HEK293 (cell line): ENCODE measurements at regions not wholly inside any gene's neighbourhood (a gene's known extent, or its start where the extent isn't known, plus 50 kb on each side); places are given as distances from the start of the nearest gene placed in this dataset.
A peak's percentile ranks its signal among the peaks of the same experiment; 100 is the strongest.

Source experiments
- KLF8 ChIP-seq: fragments of 450-650 bp; formaldehyde crosslinking; IDR thresholded peaks from 2 replicates; pipeline ENCODE4 v1.5.1; 2016; ENCODE audit warnings: missing biosample characterization, missing genetic modification characterization
- PRDM6 ChIP-seq: fragments of 450-650 bp; formaldehyde crosslinking; IDR thresholded peaks from 2 replicates; pipeline ENCODE4 v1.5.1; 2017; ENCODE audit warnings: missing biosample characterization, missing genetic modification characterization
- SCRT2 ChIP-seq: fragments of 450-650 bp; formaldehyde crosslinking; IDR thresholded peaks from 2 replicates; pipeline ENCODE4 v1.5.1; 2016; ENCODE audit warnings: missing biosample characterization, missing genetic modification characterization
- ZBTB21 ChIP-seq: fragments of 450-650 bp; formaldehyde crosslinking; IDR thresholded peaks from 2 replicates; pipeline ENCODE4 v1.5.1; 2017; ENCODE audit warnings: missing biosample characterization, missing genetic modification characterization
- ZBTB44 ChIP-seq: fragments of 450-650 bp; IDR thresholded peaks from 2 replicates; pipeline ENCODE4 v1.5.1; 2018; ENCODE audit warnings: missing biosample characterization, mild to moderate bottlenecking, missing genetic modification characterization
- ZIC2 ChIP-seq: fragments of 450-650 bp; formaldehyde crosslinking; IDR thresholded peaks from 2 replicates; pipeline ENCODE4 v1.5.1; 2016; ENCODE audit warnings: missing biosample characterization, missing genetic modification characterization
- ZNF366 ChIP-seq: fragments of 450-650 bp; formaldehyde crosslinking; conservative IDR thresholded peaks from 2 replicates; pipeline ENCODE4 v1.5.1; 2016; ENCODE audit warnings: missing biosample characterization, missing genetic modification characterization
- ZNF518A ChIP-seq: fragments of 450-650 bp; formaldehyde crosslinking; conservative IDR thresholded peaks from 2 replicates; pipeline ENCODE4 v1.5.1; 2016; ENCODE audit warnings: low read depth, missing biosample characterization, missing genetic modification characterization
- ZNF660 ChIP-seq: fragments of 450-650 bp; IDR thresholded peaks from 2 replicates; pipeline ENCODE4 v1.5.1; 2018; ENCODE audit warnings: missing biosample characterization, mild to moderate bottlenecking, missing genetic modification characterization
- ZNF677 ChIP-seq: fragments of 450-650 bp; IDR thresholded peaks from 2 replicates; pipeline ENCODE4 v1.5.0; 2018; ENCODE audit warnings: missing biosample characterization, mild to moderate bottlenecking, missing genetic modification characterization, moderate library complexity
- ZNF777 ChIP-seq: fragments of 450-650 bp; formaldehyde crosslinking; IDR thresholded peaks from 2 replicates; pipeline ENCODE4 v1.5.1; 2017; ENCODE audit warnings: missing biosample characterization, missing genetic modification characterization, borderline replicate concordance
- TF ChIP-seq, protein P1 (sequence below): fragments of 450-650 bp; formaldehyde crosslinking; IDR thresholded peaks from 2 replicates; pipeline ENCODE4 v1.5.1; 2016; ENCODE audit warnings: missing biosample characterization, missing genetic modification characterization
- TF ChIP-seq, protein P2 (sequence below): fragments of 450-650 bp; formaldehyde crosslinking; IDR thresholded peaks from 2 replicates; pipeline ENCODE4 v1.5.1; 2016; ENCODE audit warnings: missing biosample characterization, missing genetic modification characterization
- TF ChIP-seq, protein P3 (sequence below): fragments of 450-650 bp; formaldehyde crosslinking; IDR thresholded peaks from 2 replicates; pipeline ENCODE4 v1.5.1; 2016; ENCODE audit warnings: missing biosample characterization, missing genetic modification characterization

DNA sequence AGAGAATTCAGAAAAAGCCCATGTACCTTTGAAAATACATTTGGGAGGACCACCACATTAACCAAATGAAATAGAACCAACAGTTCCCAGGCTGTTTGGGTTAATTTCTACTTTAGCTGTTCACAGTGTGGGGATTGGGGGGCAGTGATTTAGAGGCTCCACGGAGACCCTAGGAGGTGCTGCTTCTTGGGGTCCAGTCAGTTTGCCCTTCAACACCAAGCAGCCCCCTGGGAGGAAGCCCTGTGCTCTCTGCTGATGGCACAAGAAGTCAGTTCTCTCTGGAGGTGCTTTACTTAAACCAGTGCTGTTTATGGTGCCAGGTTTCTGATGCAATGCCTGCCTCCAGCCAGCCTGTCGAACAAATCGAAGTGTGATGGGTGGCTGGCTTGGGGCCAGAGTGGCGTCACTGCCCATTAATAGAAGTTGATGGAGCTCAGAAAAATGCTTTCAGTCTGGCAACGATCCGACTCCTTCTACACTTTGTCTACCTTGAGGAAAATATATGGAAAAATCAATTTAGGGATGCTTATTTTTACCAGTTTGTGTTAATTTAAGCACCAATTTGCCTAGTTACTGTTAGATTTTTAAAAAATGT, 134.0 kb downstream of the SNX18 start (continued):
- TF ChIP-seq ZNF518A (tag by site-specific recombination): peak; percentile 53; the same call in 1 of the 2 replicates
- TF ChIP-seq, protein P1, sequence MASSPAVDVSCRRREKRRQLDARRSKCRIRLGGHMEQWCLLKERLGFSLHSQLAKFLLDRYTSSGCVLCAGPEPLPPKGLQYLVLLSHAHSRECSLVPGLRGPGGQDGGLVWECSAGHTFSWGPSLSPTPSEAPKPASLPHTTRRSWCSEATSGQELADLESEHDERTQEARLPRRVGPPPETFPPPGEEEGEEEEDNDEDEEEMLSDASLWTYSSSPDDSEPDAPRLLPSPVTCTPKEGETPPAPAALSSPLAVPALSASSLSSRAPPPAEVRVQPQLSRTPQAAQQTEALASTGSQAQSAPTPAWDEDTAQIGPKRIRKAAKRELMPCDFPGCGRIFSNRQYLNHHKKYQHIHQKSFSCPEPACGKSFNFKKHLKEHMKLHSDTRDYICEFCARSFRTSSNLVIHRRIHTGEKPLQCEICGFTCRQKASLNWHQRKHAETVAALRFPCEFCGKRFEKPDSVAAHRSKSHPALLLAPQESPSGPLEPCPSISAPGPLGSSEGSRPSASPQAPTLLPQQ (tag by site-specific recombination): peak; percentile 57; the same call in 1 of the 2 replicates
- TF ChIP-seq ZNF677: peak; percentile 98
- peak; percentile 63; the same call in 1 of the 2 replicates for TF ChIP-seq ZBTB44 (tag by site-specific recombination)
- TF ChIP-seq PRDM6 (tag by site-specific recombination): peak; percentile 70
- TF ChIP-seq ZBTB21 (tag by site-specific recombination): 0 out of 2 replicates have a peak, but pooled peaks have one; percentile 22
- no peak for TF ChIP-seq SCRT2 (tag by site-specific recombination)
- TF ChIP-seq, protein P2, sequence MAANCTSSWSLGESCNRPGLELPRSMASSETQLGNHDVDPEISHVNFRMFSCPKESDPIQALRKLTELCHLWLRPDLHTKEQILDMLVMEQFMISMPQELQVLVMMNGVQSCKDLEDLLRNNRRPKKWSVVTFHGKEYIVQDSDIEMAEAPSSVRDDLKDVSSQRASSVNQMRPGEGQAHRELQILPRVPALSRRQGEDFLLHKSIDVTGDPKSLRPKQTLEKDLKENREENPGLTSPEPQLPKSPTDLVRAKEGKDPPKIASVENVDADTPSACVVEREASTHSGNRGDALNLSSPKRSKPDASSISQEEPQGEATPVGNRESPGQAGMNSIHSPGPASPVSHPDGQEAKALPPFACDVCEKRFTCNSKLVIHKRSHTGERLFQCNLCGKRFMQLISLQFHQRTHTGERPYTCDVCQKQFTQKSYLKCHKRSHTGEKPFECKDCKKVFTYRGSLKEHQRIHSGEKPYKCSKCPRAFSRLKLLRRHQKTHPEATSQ: no peak
- TF ChIP-seq ZIC2 (tag by site-specific recombination): 0 out of 2 replicates have a peak, but pooled peaks have one; percentile 9
- TF ChIP-seq KLF8 (tag by site-specific recombination): 0 out of 2 replicates have a peak, but pooled peaks have one; percentile 26
- TF ChIP-seq ZNF660 (tag by site-specific recombination): peak; percentile 95
- TF ChIP-seq ZNF777: no peak
- TF ChIP-seq, protein P3, sequence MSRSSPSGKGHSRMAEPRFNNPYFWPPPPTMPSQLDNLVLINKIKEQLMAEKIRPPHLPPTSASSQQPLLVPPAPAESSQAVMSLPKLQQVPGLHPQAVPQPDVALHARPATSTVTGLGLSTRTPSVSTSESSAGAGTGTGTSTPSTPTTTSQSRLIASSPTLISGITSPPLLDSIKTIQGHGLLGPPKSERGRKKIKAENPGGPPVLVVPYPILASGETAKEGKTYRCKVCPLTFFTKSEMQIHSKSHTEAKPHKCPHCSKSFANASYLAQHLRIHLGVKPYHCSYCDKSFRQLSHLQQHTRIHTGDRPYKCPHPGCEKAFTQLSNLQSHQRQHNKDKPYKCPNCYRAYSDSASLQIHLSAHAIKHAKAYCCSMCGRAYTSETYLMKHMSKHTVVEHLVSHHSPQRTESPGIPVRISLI (tag by site-specific recombination): no peak
- peak; percentile 61 for TF ChIP-seq ZNF366
